Head of caudate nucleus (tissue), 42 donors: ENCODE measurements at regions not wholly inside any gene's neighbourhood (a gene's known extent, or its start where the extent isn't known, plus 50 kb on each side); places are given as distances from the start of the nearest gene placed in this dataset.
"Not testable (repeated sequence)": the region's sequence is repeated elsewhere in the genome, so short reads cannot be mapped to it uniquely, and the experiment has no call there.

Experiments
- DNase-seq, 42 donors: peaks; one replicate each; pipeline versions ENCODE4 v3.0.0 to v3.0.0-alpha.2; 2020 to 2021; ENCODE audit warnings: mixed read lengths in 7 of 42
- intact Hi-C: fragments of 100-400 bp; cut with DNase I; formaldehyde crosslinking; loops from one replicate; pipeline ENCODE4 v1.15.0; 2022

GRCh38 chr15:69679623-69680228, 227.1 kb downstream of the RPLP1 start:
- intact Hi-C loops: no loop called here
- DNase-seq: no peak

DNA sequence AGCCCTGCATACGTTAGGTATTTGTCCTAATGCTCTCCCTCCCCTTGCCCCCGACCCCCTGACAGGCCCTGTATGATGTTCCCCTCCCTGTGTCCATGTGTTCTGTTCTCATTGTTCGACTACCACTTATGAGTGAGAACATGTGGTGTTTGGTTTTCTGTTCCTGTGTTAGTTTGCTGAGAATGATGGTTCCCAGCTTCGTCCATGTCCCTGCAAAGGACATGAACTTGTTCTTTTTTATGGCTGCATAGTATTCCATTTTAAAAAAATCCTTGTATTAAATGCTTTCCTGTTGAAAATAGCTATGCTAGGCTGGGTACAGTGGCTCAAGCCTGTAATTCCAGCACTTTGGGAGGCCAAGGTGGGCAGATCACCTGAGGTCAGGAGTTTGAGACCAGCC, 232.2 kb downstream of the RPLP1 start:
- intact Hi-C loops, DNase-seq: not testable (repeated sequence)

GRCh38 chr15:69685512-69686452, 233.2 kb downstream of the RPLP1 start:
- DNase-seq: no peak
- intact Hi-C loops: no loop called here

- intact Hi-C loops: no loop called here
- no peak for DNase-seq
These were observed 234.0 kb downstream of the RPLP1 start for GRCh38 chr15:69686626-69687025.

DNA sequence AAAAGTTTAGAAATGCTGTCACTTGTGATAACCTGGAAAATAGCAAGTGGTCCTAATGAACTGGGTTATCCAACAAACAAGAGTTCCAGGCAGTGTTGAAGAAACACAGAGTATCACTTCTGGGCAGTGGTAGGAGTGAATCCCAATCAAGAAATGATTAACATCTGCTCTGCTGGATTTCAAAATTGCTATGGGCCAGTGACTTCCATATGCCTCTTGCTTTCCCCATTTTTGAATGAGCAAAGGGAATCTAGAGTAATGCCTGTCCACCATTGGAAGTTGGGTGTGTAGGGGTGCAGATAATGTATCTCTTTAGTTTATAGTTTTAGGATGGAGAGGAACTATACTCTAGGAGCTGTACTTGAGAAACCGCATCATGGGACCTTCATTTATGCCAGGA, 236.5 kb downstream of the RPLP1 start:
- intact Hi-C loops: no loop called here
- no peak for DNase-seq

GRCh38 chr15:69691307-69692015, 238.8 kb downstream of the RPLP1 start:
- intact Hi-C loops: no loop called here
- DNase-seq: no peak

GRCh38 chr15:69692342-69692741, 239.7 kb downstream of the RPLP1 start:
- intact Hi-C loops: no loop called here
- DNase-seq: no peak

DNA sequence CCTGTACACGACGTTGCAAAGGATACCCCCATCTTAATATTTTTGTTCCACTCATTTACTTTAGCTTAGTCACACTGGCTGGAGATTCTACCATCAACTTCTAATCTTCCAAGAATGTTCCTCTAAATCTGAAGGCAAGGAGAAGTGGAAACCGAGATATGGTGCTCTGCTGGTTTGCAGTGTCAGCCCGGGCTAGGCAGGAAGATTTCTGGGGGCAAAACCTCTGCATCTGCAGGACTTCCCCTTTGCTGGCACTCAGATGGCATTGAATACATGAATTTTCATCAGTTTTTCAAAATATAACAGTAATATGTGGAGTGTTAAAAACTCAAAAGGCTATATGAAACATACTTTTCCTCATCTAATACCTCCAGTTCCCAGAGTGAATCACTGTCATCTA, 240.4 kb downstream of the RPLP1 start:
- no peak for DNase-seq
- intact Hi-C loops: no loop called here

DNA sequence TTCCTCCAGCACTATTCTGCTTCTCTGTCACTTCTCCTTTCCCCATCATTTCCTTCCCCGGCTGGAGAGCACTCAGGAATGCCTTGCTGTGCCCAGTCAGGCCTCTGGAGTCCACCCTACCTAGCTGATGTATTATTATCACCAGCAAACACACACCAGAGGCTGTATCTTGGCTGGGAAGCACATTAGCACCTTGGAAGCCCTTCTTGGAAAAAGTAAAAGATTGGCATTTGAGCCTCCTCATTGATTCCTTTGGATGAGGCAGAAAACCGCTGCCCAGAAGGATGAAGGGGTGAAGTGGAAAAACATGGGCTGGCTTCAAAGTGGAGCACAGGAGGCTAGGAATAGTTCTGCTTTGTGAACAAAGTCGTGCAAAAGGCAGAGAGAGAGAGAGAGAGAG, 244.3 kb downstream of the RPLP1 start:
- no peak for DNase-seq
- intact Hi-C loops: no loop called here

DNA sequence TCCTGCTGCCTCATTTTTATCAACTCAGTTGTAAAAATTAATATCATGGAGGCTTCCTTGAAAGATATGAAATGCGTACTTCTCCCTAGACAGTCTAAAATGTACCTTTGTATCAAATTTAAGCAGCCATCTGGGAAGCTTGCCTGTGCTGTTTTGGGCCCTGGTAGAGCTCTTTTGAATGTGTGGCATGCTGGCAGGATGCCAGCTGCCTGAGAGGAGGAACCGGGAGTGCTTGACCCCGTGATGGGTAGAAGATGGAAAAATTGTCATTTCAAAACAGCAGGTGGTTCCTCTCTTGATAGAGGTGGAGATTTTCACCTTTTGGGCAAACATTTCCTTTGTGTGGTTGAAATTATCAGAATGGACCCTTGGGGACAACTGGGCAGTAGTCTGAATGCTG, 245.3 kb downstream of the RPLP1 start:
- peak in 25 of 42 donors; percentile 6 to 49 (median 19) for DNase-seq
- intact Hi-C loops: no loop called here

DNA sequence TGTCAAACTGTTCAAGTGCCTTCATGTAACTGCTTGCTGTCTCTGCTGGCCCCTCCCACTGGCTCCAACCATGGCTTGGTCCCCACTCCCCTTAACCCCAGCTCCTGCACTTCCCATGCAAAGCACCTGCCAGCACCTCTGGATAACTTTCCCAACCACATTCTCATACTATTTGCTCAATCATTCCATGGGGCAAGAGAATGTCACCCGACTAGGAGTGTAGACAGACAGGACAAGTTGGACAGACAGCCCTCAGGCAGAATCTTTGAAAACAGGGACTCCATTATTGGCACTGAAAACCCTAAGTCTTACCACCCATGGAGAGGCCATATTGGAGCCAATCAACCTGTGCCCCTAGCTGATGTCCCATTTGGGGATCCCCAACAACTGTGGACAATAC, 246.5 kb downstream of the RPLP1 start:
- intact Hi-C loops: no loop called here
- no peak for DNase-seq

GRCh38 chr15:69700380-69700779, 247.8 kb downstream of the RPLP1 start:
- DNase-seq: no peak
- intact Hi-C loops: no loop called here

DNA sequence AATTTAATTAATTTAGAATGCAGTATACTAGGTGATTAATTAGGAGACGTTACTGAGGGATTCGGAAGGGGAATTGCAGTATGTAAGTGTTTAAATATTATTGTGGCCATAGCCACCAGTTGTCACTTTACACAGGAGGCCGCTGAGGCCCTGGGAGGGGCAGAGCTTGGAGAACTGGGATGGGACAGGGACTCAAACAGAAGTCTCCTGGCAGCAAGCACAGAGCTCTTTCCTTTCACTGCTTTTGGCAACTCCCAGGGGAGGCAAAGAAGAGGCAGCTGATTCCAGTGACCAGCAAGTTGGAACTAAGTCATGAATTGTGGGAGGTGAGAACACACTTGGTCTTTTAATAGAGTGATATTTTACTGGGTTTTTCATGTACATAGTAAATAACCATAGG, 248.6 kb downstream of the RPLP1 start:
- DNase-seq: peak in 1 of 42 donors; percentile 27
- intact Hi-C loops: no loop called here

DNA sequence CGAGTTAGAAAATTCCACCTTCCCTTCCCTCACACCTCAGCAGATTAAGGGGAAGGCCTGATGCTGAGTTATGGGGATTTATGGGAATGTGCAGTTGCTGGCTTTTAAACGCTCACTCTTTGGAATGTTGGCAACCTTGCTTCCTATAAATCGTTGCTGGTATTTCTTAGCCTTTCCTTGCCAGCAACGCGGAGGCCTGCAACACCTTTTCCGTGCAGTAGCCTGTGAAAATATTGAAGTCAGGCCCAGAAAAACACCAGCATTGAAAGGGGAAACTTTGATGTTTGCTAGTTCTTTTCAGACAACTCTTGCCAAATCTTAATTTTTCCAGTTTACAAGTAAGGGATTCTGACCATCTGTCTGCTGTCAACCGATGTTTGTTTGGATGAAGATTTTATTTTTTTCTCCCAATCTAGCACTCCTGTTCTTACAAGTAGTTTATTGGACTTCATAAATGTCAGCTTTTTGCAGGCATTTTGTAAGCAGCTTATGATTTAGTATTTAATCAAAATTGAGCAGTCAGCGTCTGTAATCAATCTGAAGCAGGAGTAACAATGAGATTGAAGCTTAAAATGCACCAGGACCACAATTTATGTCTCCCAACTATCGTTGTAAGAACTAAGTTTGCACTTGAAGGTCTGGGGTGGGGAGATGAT, 251.0 kb downstream of the RPLP1 start:
- no peak for DNase-seq
- intact Hi-C loops: no loop called here

DNA sequence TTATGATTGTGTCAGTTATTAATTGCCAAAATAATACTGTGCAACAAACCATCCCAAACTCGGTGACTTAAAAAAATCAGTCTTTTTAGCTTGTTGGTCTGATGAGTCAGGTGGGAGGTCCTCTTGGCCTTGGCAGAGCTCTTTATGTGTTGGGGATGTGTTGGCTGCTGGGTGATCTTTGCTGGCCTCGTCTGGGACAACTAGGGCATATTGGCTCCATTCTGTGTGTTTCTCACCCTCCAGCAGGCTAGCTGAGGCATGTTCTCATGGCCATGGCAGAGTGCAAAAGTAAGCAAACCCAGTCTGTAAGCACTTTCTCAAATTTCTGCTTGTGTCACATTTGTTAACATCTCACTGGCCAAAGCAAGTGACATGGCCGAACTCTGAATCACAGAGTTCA, 251.6 kb downstream of the RPLP1 start:
- DNase-seq: no peak

GRCh38 chr15:69704700-69705099, 252.1 kb downstream of the RPLP1 start:
- intact Hi-C loops: no loop called here

More for the DNA sequence above, 251.6 kb downstream of the RPLP1 start:
- intact Hi-C loops: no loop called here

GRCh38 chr15:69706353-69707097, 253.9 kb downstream of the RPLP1 start:
- DNase-seq: no peak
- intact Hi-C loops: no loop called here

More at GRCh38 chr15:69704700-69705099, 252.1 kb downstream of the RPLP1 start:
- DNase-seq: no peak

DNA sequence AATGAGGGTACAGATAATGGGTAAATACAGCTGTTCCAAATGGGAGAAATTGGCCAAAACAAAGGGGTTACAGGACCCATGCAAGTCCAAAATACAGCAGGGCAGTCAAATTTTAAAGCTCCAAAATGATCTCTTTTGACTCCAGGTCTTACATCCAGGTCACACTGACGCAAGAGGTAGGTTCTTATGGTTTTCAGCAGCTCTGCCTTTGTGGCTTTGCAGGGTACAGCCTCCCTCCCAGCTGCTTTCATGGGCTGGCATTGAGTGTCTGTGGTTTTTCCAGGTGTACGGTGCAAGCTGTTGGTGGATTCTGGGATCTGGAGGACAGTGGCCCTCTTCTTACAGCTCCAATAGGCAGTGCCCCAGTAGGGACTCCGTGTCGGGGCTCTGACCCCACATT, 254.6 kb downstream of the RPLP1 start:
- DNase-seq, intact Hi-C loops: not testable (repeated sequence)
